Myocyte (in vitro differentiated cells): ENCODE measurements at regions not wholly inside any gene's neighbourhood (a gene's known extent, or its start where the extent isn't known, plus 50 kb on each side); places are given as distances from the start of the nearest gene placed in this dataset.
"Not testable (repeated sequence)": the region's sequence is repeated elsewhere in the genome, so short reads cannot be mapped to it uniquely, and the experiment has no call there.

ENCODE experiments used
- DNase-seq: peaks from one replicate; pipeline ENCODE4 v3.0.0-alpha.2; 2012; ENCODE audit warnings: low read depth

GRCh38 chr12:67070604-67071003 is 198.6 kb upstream of the CAND1 start:
- no peak for DNase-seq

- DNase-seq, result not testable (repeated sequence)
Measured at GRCh38 chr12:67072281-67072680, 196.9 kb upstream of the CAND1 start.

- no peak for DNase-seq
Measured at GRCh38 chr12:67073336-67073735, 195.8 kb upstream of the CAND1 start.

GRCh38 chr12:67074072-67074471 is 195.1 kb upstream of the CAND1 start:
- no peak for DNase-seq

- peak; percentile 5 for DNase-seq
Measured at GRCh38 chr12:67077617-67078016, 191.5 kb upstream of the CAND1 start.

- DNase-seq, result no peak
Measured at GRCh38 chr12:67078957-67079356, 190.2 kb upstream of the CAND1 start.

GRCh38 chr12:67080637-67081036 is 188.5 kb upstream of the CAND1 start:
- no peak for DNase-seq

- no peak for DNase-seq
Measured at GRCh38 chr12:67082221-67082620, 186.9 kb upstream of the CAND1 start.

GRCh38 chr12:67085699-67086098 is 183.5 kb upstream of the CAND1 start:
- no peak for DNase-seq

- no peak for DNase-seq
Measured at GRCh38 chr12:67086116-67086515, 183.0 kb upstream of the CAND1 start.

- DNase-seq, result no peak
Measured at GRCh38 chr12:67088401-67089118, 180.6 kb upstream of the CAND1 start.

GRCh38 chr12:67091204-67091603 is 178.0 kb upstream of the CAND1 start:
- no peak for DNase-seq

GRCh38 chr12:67091678-67092077 is 177.5 kb upstream of the CAND1 start:
- DNase-seq, result no peak

GRCh38 chr12:67092934-67093333 is 176.2 kb upstream of the CAND1 start:
- not testable (repeated sequence) for DNase-seq

- no peak for DNase-seq
Measured at GRCh38 chr12:67096533-67097318, 172.4 kb upstream of the CAND1 start.

GRCh38 chr12:67099858-67100257 is 169.3 kb upstream of the CAND1 start:
- no peak for DNase-seq

GRCh38 chr12:67103521-67103920 is 165.6 kb upstream of the CAND1 start:
- DNase-seq, result no peak

- DNase-seq, result no peak
Measured at GRCh38 chr12:67107235-67107634, 161.9 kb upstream of the CAND1 start.

- DNase-seq, result no peak
Measured at GRCh38 chr12:67107751-67108269, 161.3 kb upstream of the CAND1 start.

- not testable (repeated sequence) for DNase-seq
Measured at GRCh38 chr12:67110345-67110744, 158.8 kb upstream of the CAND1 start.

- DNase-seq, result no peak
Measured at GRCh38 chr12:67111182-67111581, 158.0 kb upstream of the CAND1 start.

- DNase-seq, result no peak
Measured at GRCh38 chr12:67112586-67112985, 156.6 kb upstream of the CAND1 start.

GRCh38 chr12:67116134-67116533 is 153.0 kb upstream of the CAND1 start:
- no peak for DNase-seq
